OCI-LY3 (cell line): ENCODE measurements at regions not wholly inside any gene's neighbourhood (a gene's known extent, or its start where the extent isn't known, plus 50 kb on each side); places are given as distances from the start of the nearest gene placed in this dataset.
"Not testable (repeated sequence)": the region's sequence is repeated elsewhere in the genome, so short reads cannot be mapped to it uniquely, and the experiment has no call there.

ENCODE experiments used
- H2AFZ ChIP-seq: fragments of 200-600, 300-600 bp; shearing (Covaris generic); 2 replicates; pipeline ENCODE4 v1.6.0; 2014; ENCODE audit warnings: antibody characterized with exemption, low read depth, low read length
- H3K27ac ChIP-seq: fragments of 200-600, 300-600 bp; sonication (generic); 2 replicates; pipeline ENCODE4 v1.5.1; 2014; ENCODE audit warnings: mild to moderate bottlenecking, low read length, moderate library complexity, mixed read lengths
- H3K27me3 ChIP-seq: fragments of 200-600, 300-600 bp; sonication (generic); 2 replicates; pipeline ENCODE4 v1.6.1; 2014; ENCODE audit warnings: low read depth, low read length, mixed read lengths
- H3K36me3 ChIP-seq: fragments of 200-600, 300-600 bp; sonication (generic); replicated peaks from 2 replicates; pipeline ENCODE3; 2014; ENCODE audit warnings: low read depth, low read length, mixed read lengths
- H3K4me1 ChIP-seq: fragments of 300-600, 200-600 bp; sonication (generic); 2 replicates; pipeline ENCODE4 v1.6.1; 2014; ENCODE audit warnings: low read length, mixed read lengths
- H3K4me2 ChIP-seq: fragments of 200-600, 300-600 bp; sonication (generic); 2 replicates; pipeline ENCODE4 v1.6.1; 2014; ENCODE audit warnings: low read length, mixed read lengths
- H3K4me3 ChIP-seq: fragments of 300-600, 200-600 bp; sonication (generic); 2 replicates; pipeline ENCODE4 v1.5.1; 2014; ENCODE audit warnings: antibody characterized with exemption, mild to moderate bottlenecking, low read length, moderate library complexity
- H3K79me2 ChIP-seq: fragments of 300-600, 200-600 bp; shearing (Covaris generic); 2 replicates; pipeline ENCODE4 v1.6.1; 2014; ENCODE audit warnings: mild to moderate bottlenecking, low read length, mixed read lengths
- H3K9ac ChIP-seq: fragments of 300-600, 200-600 bp; shearing (Covaris generic); 2 replicates; pipeline ENCODE4 v1.6.0; 2014; ENCODE audit warnings: mild to moderate bottlenecking, low read length, moderate library complexity
- H3K9me3 ChIP-seq: fragments of 200-600, 300-600 bp; shearing (Covaris generic); 2 replicates; pipeline ENCODE4 v1.6.1; 2014; ENCODE audit warnings: low read length, mixed read lengths; ENCODE audit not compliant: insufficient read depth
- H4K20me1 ChIP-seq: fragments of 200-600, 300-600 bp; sonication (generic); 2 replicates; pipeline ENCODE4 v1.6.1; 2016; ENCODE audit warnings: low read length, mixed read lengths; ENCODE audit not compliant: insufficient read depth
- CTCF ChIP-seq: fragments of 200-600, 300-600 bp; sonication (generic); IDR thresholded peaks from 2 replicates; pipeline ENCODE4 v1.5.1; 2014; ENCODE audit warnings: antibody characterized with exemption, low read length, low read depth
- EZH2phosphoT487 ChIP-seq: fragments of 200-600 bp; shearing (Covaris generic); IDR thresholded peaks from 2 replicates; pipeline ENCODE4 v1.6.1; 2018; ENCODE audit warnings: antibody characterized with exemption, mixed run types, low read depth

- TF ChIP-seq CTCF (no peak), EZH2phosphoT487 (no peak)
- H3K4me2 ChIP-seq = no peak overlapping the region
Observed at GRCh38 chr16:55018881-55019280, 88.2 kb downstream of the IRX5 start.

GRCh38 chr16:55019419-55020131 is 88.9 kb downstream of the IRX5 start:
- Histone ChIP-seq H3K9me3 (no peaks in the 10 kb centered on the region), H2AFZ (no peak overlapping the region), H3K27ac (no peak overlapping the region), H3K4me1 (no peaks in the 10 kb centered on the region), H3K4me2 (no peak overlapping the region), H3K36me3 (no peaks in the 10 kb centered on the region), H3K9ac (no peak overlapping the region), H3K27me3 (no peaks in the 10 kb centered on the region), H3K79me2 (no peaks in the 10 kb centered on the region), H3K4me3 (no peak overlapping the region), H4K20me1 (no peaks in the 10 kb centered on the region)
- TF ChIP-seq CTCF = no peak
- no peak for TF ChIP-seq EZH2phosphoT487

More at GRCh38 chr16:55018881-55019280, 88.2 kb downstream of the IRX5 start:
- H3K27ac ChIP-seq = no peak overlapping the region
- H3K4me3 ChIP-seq = no peak overlapping the region
- H4K20me1 ChIP-seq = no peaks in the 10 kb centered on the region
- no peaks in the 10 kb centered on the region for H3K36me3 ChIP-seq
- H3K9ac ChIP-seq = no peak overlapping the region
- no peaks in the 10 kb centered on the region for H3K4me1 ChIP-seq
- H3K27me3 ChIP-seq = no peaks in the 10 kb centered on the region
- H3K9me3 ChIP-seq = no peaks in the 10 kb centered on the region
- H3K79me2 ChIP-seq = no peaks in the 10 kb centered on the region
- H2AFZ ChIP-seq = no peak overlapping the region

- no peaks in the 10 kb centered on the region for H3K79me2 ChIP-seq
- H3K9me3 ChIP-seq = no peaks in the 10 kb centered on the region
- H3K4me1 ChIP-seq = no peaks in the 10 kb centered on the region
- no peak overlapping the region for H3K27ac ChIP-seq
- no peaks in the 10 kb centered on the region for H3K36me3 ChIP-seq
- no peak overlapping the region for H3K4me2 ChIP-seq
- no peak for TF ChIP-seq EZH2phosphoT487
- no peak for TF ChIP-seq CTCF
- no peaks in the 10 kb centered on the region for H4K20me1 ChIP-seq
- no peak overlapping the region for H3K9ac ChIP-seq
- no peak overlapping the region for H2AFZ ChIP-seq
- no peak overlapping the region for H3K4me3 ChIP-seq
- no peaks in the 10 kb centered on the region for H3K27me3 ChIP-seq
Observed at GRCh38 chr16:55021595-55022475, 91.2 kb downstream of the IRX5 start.

- not testable (repeated sequence) for H3K36me3 ChIP-seq, H3K9me3 ChIP-seq, H2AFZ ChIP-seq
Observed at GRCh38 chr16:55027260-55027659, 96.6 kb downstream of the IRX5 start.

More at GRCh38 chr16:55027260-55027659, 96.6 kb downstream of the IRX5 start:
- not testable (repeated sequence) for H3K9ac ChIP-seq, H3K4me3 ChIP-seq, H3K79me2 ChIP-seq, H4K20me1 ChIP-seq, H3K4me2 ChIP-seq, H3K27ac ChIP-seq, H3K27me3 ChIP-seq, H3K4me1 ChIP-seq
